Keratinocyte (primary cell): ENCODE measurements at regions not wholly inside any gene's neighbourhood (a gene's known extent, or its start where the extent isn't known, plus 50 kb on each side); places are given as distances from the start of the nearest gene placed in this dataset.

Experiments used
- DNase-seq: peaks from one replicate; pipeline ENCODE4 v3.0.0-alpha.2; 2011; ENCODE audit warnings: low read depth, missing footprints, low spot score
- FAIRE-seq: peaks from 2 replicates; lab custom pipeline; 2011; peaks lifted over from hg19 to GRCh38; lab: Jason Lieb, UNC
- H2AFZ ChIP-seq: 2 replicates; pipeline ENCODE4 v1.6.0; 2012; ENCODE audit warnings: low read length, control low read depth, inconsistent platforms; ENCODE audit not compliant: control insufficient read depth
- H3K27ac ChIP-seq: 2 replicates; pipeline ENCODE4 v1.5.1; 2011; ENCODE audit warnings: low read length; ENCODE audit not compliant: control insufficient read depth, insufficient read depth
- H3K27me3 ChIP-seq: 3 replicates; pipeline ENCODE4 v1.6.0; 2011; ENCODE audit warnings: low read length; ENCODE audit not compliant: control insufficient read depth, insufficient read depth; ENCODE audit errors: extremely low read depth
- H3K36me3 ChIP-seq, 2 experiments: 2 replicates in 1 of 2; 3 replicates in 1 of 2; pipeline ENCODE4 v1.5.1; 2011; ENCODE audit warnings: low read length in 2 of 2, mild to moderate bottlenecking in 1 of 2; ENCODE audit not compliant: control insufficient read depth in 2 of 2, insufficient read depth in 2 of 2; ENCODE audit errors: extremely low read depth in 1 of 2
- H3K4me1 ChIP-seq: 3 replicates; pipeline ENCODE4 v1.5.1; 2011; ENCODE audit warnings: low read length; ENCODE audit not compliant: control insufficient read depth, insufficient read depth; ENCODE audit errors: extremely low read depth
- H3K4me2 ChIP-seq: 3 replicates; pipeline ENCODE4 v1.6.0; 2011; ENCODE audit warnings: low read depth, low read length; ENCODE audit not compliant: control insufficient read depth, insufficient read depth; ENCODE audit errors: extremely low read depth
- H3K4me3 ChIP-seq, 3 experiments: fragments of 200-600 bp in 1 of 3; sonication (generic) in 1 of 3; 2 replicates in 2 of 3; 3 replicates in 1 of 3; pipeline ENCODE4 v1.5.1; 2011 to 2016; ENCODE audit warnings: low read length in 3 of 3, mild to moderate bottlenecking in 3 of 3, control low read depth in 2 of 3, inconsistent platforms in 1 of 3, low read depth in 1 of 3, mixed read lengths in 1 of 3, mixed run types in 1 of 3, moderate library complexity in 1 of 3; ENCODE audit not compliant: control insufficient read depth in 2 of 3, insufficient read depth in 2 of 3; ENCODE audit errors: extremely low read depth in 1 of 3
- H3K79me2 ChIP-seq: 2 replicates; pipeline ENCODE4 v1.6.0; 2012; ENCODE audit warnings: low read length; ENCODE audit not compliant: control insufficient read depth, insufficient read depth
- H3K9ac ChIP-seq: 3 replicates; pipeline ENCODE4 v1.6.0; 2011; ENCODE audit warnings: low read length; ENCODE audit not compliant: control insufficient read depth, insufficient read depth; ENCODE audit errors: extremely low read depth
- H3K9me1 ChIP-seq: 3 replicates; pipeline ENCODE4 v1.6.0; 2011; ENCODE audit warnings: low read length; ENCODE audit not compliant: control insufficient read depth, insufficient read depth; ENCODE audit errors: extremely low read depth
- H3K9me3 ChIP-seq: 2 replicates; pipeline ENCODE4 v1.5.1; 2012; ENCODE audit warnings: low read depth, low read length; ENCODE audit not compliant: control insufficient read depth
- H4K20me1 ChIP-seq: 3 replicates; pipeline ENCODE4 v1.6.0; 2011; ENCODE audit warnings: low read length; ENCODE audit not compliant: control insufficient read depth, insufficient read depth; ENCODE audit errors: extremely low read depth
- CTCF ChIP-seq, 3 experiments: IDR thresholded peaks in 1 of 3; conservative IDR thresholded peaks in 1 of 3; optimal IDR thresholded peaks in 1 of 3; 2 replicates in 2 of 3; 3 replicates in 1 of 3; pipeline versions ENCODE3 to v1.5.1; 2011; ENCODE audit warnings: low read length in 3 of 3, mild to moderate bottlenecking in 3 of 3, moderate library complexity in 2 of 3, control low read depth in 1 of 3, inconsistent platforms in 1 of 3; ENCODE audit not compliant: insufficient read depth in 2 of 3; ENCODE audit errors: extremely low read depth in 1 of 3
- EZH2 ChIP-seq: IDR thresholded peaks from one replicate; pipeline ENCODE4 v1.6.1; 2012; ENCODE audit warnings: inconsistent platforms, mild to moderate bottlenecking, low read length, moderate library complexity
- dilution Hi-C: fragments of 300-500 bp; cut with MboI; formaldehyde crosslinking; loops from one replicate; pipeline ENCODE4 v1.7.0; 2020; ENCODE audit warnings: low sequenced_read_pairs; ENCODE audit not compliant: extremely low pct_ligation_motif_present

GRCh38 chr7:136194878-136195277 is 217.7 kb upstream of the MTPN start:
- no peaks in the 10 kb centered on the region for H3K27me3 ChIP-seq
- dilution Hi-C loops: no loop called here

GRCh38 chr7:136193940-136194339 is 216.8 kb upstream of the MTPN start:
- Histone ChIP-seq H4K20me1 (no peaks in the 10 kb centered on the region), H3K36me3 (no peaks in the 10 kb centered on the region)

More at GRCh38 chr7:136194878-136195277, 217.7 kb upstream of the MTPN start:
- Histone ChIP-seq H2AFZ (no peak overlapping the region), H3K27ac (no peak overlapping the region), H3K9me1 (no peaks in the 10 kb centered on the region), H3K4me3 (no peak overlapping the region), H3K9me3 (peaks cover 4% of the 10 kb centered on the region), H4K20me1 (no peaks in the 10 kb centered on the region), H3K4me1 (no peaks in the 10 kb centered on the region), H3K79me2 (no peaks in the 10 kb centered on the region), H3K4me2 (no peak overlapping the region), H3K9ac (no peak overlapping the region), H3K36me3 (no peaks in the 10 kb centered on the region)
- no peak for DNase-seq
- FAIRE-seq: no peak
- TF ChIP-seq CTCF (optimal IDR thresholded peaks at IDR 0.05 in 1 of 3, IDR thresholded peaks at IDR 0.05 in 1 of 3, conservative IDR thresholded peaks at IDR 0.05 in 1 of 3; ENCODE audit: extremely low read depth in 1 of 3, insufficient read depth in 2 of 3, low read length in 3 of 3) (no peak), EZH2 (no peak)

More at GRCh38 chr7:136193940-136194339, 216.8 kb upstream of the MTPN start:
- no peak overlapping the region for H3K27ac ChIP-seq
- H3K9me1 ChIP-seq: no peaks in the 10 kb centered on the region
- no peaks in the 10 kb centered on the region for H3K27me3 ChIP-seq
- FAIRE-seq (no peak), DNase-seq (no peak)
- H3K4me2 ChIP-seq: no peak overlapping the region
- TF ChIP-seq EZH2: no peak
- no peak for TF ChIP-seq CTCF (optimal IDR thresholded peaks at IDR 0.05 in 1 of 3, IDR thresholded peaks at IDR 0.05 in 1 of 3, conservative IDR thresholded peaks at IDR 0.05 in 1 of 3; ENCODE audit: extremely low read depth in 1 of 3, insufficient read depth in 2 of 3, low read length in 3 of 3)
- no peaks in the 10 kb centered on the region for H3K4me1 ChIP-seq
- no peak overlapping the region for H3K9ac ChIP-seq
- dilution Hi-C loops: no loop called here
- no peak overlapping the region for H2AFZ ChIP-seq
- no peak overlapping the region for H3K4me3 ChIP-seq
- no peaks in the 10 kb centered on the region for H3K9me3 ChIP-seq
- H3K79me2 ChIP-seq: no peaks in the 10 kb centered on the region
